SJCRH30 (cell line): ENCODE measurements at regions not wholly inside any gene's neighbourhood (a gene's known extent, or its start where the extent isn't known, plus 50 kb on each side); places are given as distances from the start of the nearest gene placed in this dataset.
A peak's percentile ranks its signal among the peaks of the same experiment; 100 is the strongest.
"Not testable (repeated sequence)": the region's sequence is repeated elsewhere in the genome, so short reads cannot be mapped to it uniquely, and the experiment has no call there.

Experiments used
- DNase-seq, 2 experiments: peaks; one replicate each; pipeline ENCODE4 v3.0.0-alpha.2; 2015 to 2020
- H3K27ac ChIP-seq: fragments of 250-450 bp; sonication (Bioruptor Pico); 2 replicates; pipeline ENCODE4 v1.5.1; 2020; ENCODE audit warnings: mild to moderate bottlenecking, moderate library complexity
- H3K27me3 ChIP-seq: fragments of 250-450 bp; sonication (Bioruptor Pico); 2 replicates; pipeline ENCODE4 v1.5.1; 2020; ENCODE audit warnings: mild to moderate bottlenecking, moderate library complexity
- H3K36me3 ChIP-seq: fragments of 250-450 bp; sonication (Bioruptor Pico); 2 replicates; pipeline ENCODE4 v1.5.1; 2020; ENCODE audit warnings: mild to moderate bottlenecking, moderate library complexity
- H3K4me1 ChIP-seq: fragments of 250-450 bp; sonication (Bioruptor Pico); 2 replicates; pipeline ENCODE4 v1.5.1; 2020; ENCODE audit warnings: mild to moderate bottlenecking, moderate library complexity
- H3K4me3 ChIP-seq: fragments of 250-450 bp; sonication (Bioruptor Pico); 2 replicates; pipeline ENCODE4 v1.5.1; 2020; ENCODE audit warnings: mild to moderate bottlenecking, moderate library complexity
- H3K9me3 ChIP-seq: fragments of 250-450 bp; sonication (Bioruptor Pico); replicated peaks from 2 replicates; pipeline ENCODE4 v1.5.1; 2020; ENCODE audit warnings: mild to moderate bottlenecking, moderate library complexity

DNA sequence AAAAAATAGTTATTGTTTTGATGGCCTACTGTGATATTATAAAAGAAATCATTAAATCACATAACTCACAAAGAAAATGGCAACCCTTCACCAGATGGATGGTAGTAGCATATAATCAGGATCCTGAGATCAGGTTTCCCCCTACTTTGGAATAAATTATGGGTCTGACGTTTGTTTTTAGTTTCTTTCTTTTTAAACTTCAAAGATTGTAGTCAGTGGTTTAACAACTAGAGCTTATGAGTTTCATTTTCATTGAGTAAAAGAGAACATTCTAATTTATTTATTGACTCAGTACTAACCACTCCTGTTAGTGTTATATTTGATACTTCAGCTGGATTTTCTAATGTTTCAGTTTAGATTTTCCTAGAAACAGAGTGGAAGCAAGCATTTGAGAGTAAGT lies 218.0 kb upstream of the PCSK5 start:
- H3K4me1 ChIP-seq: peaks cover 5% of the 10 kb centered on the region; the same call in 1 of the 2 replicates
- no peaks in the 10 kb centered on the region for H3K36me3 ChIP-seq
- no peak overlapping the region for H3K27ac ChIP-seq
- H3K27me3 ChIP-seq: no peaks in the 10 kb centered on the region
- no peaks in the 10 kb centered on the region for H3K9me3 ChIP-seq
- no peak for DNase-seq
- no peak overlapping the region for H3K4me3 ChIP-seq

DNA sequence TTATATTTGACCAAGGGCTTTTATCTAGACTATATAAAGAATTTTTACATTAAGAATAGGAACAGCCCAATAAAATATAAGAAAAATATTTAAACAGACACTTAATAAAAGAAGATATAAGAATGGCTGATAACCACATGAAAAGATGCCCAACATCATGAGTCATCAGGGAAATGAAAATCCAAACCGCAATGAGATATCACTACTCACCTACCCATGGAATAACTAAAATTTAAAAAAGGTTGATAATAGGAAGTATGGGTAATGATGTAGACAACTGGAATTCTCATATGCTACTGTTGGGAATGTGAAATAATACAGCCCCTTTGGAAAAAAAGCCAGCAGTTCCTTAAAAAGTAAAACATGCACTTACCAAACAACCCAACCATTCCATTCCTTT lies 206.9 kb upstream of the PCSK5 start:
- Histone ChIP-seq H3K4me1 (no peaks in the 10 kb centered on the region), H3K27me3 (no peaks in the 10 kb centered on the region), H3K4me3 (no peak overlapping the region), H3K27ac (no peak overlapping the region), H3K9me3 (no peaks in the 10 kb centered on the region), H3K36me3 (no peaks in the 10 kb centered on the region)
- no peak for DNase-seq

- no peaks in the 10 kb centered on the region for H3K4me1 ChIP-seq
- H3K27me3 ChIP-seq: no peaks in the 10 kb centered on the region
- H3K4me3 ChIP-seq: no peak overlapping the region
- H3K27ac ChIP-seq: no peak overlapping the region
- no peaks in the 10 kb centered on the region for H3K36me3 ChIP-seq
- H3K9me3 ChIP-seq: no peaks in the 10 kb centered on the region
- DNase-seq: peak in 1 of 2 experiments; percentile 5
Observed at GRCh38 chr9:75685062-75685461, 205.4 kb upstream of the PCSK5 start.

- no peaks in the 10 kb centered on the region for H3K9me3 ChIP-seq
- H3K4me1 ChIP-seq: no peaks in the 10 kb centered on the region
- no peak overlapping the region for H3K27ac ChIP-seq
- no peak for DNase-seq
- no peak overlapping the region for H3K4me3 ChIP-seq
- no peaks in the 10 kb centered on the region for H3K27me3 ChIP-seq
- no peaks in the 10 kb centered on the region for H3K36me3 ChIP-seq
Observed at GRCh38 chr9:75687359-75687953, 203.0 kb upstream of the PCSK5 start.

DNA sequence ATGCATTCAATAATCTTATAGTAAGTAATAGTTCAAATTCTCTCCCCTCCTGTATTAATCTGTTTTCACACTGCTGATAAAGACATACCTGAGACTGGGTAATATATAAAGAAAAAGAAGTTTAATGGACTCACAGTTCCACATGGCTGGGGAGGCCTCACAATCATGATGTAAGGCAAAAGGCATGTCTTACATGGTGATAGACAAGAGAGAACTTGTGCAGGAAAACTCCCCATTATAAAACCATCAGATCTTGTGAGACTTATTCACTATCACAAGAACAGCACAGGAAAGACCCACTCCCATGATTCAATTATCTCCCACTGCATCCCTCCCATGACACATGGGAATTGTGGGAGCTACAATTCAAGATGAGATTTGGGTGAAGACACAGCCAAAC lies 199.9 kb upstream of the PCSK5 start:
- not testable (repeated sequence) for H3K9me3 ChIP-seq, H3K4me1 ChIP-seq, H3K27ac ChIP-seq, DNase-seq, H3K36me3 ChIP-seq, H3K4me3 ChIP-seq, H3K27me3 ChIP-seq

DNA sequence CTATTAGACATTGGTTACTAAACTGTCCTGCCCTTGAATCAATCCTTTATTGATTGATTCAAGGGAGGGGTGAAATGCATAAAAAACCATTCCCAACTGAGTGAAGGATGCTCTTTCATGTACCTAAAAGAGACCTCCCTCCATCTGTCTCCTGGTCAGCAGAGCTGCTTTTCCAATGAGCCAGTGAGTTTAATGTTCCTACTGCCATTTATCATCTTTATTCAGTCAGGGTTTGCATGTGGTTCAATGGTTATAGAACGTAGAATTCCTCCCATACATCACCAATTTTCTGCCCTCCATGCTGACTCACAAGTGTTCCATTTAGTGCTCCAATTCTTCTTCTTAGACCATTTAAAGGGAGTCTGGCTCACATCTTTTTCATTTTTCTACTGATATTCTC lies 199.1 kb upstream of the PCSK5 start:
- H3K36me3 ChIP-seq: no peaks in the 10 kb centered on the region
- no peaks in the 10 kb centered on the region for H3K9me3 ChIP-seq
- no peak for DNase-seq
- H3K4me3 ChIP-seq: no peak overlapping the region
- no peak overlapping the region for H3K27ac ChIP-seq
- H3K27me3 ChIP-seq: no peaks in the 10 kb centered on the region
- no peaks in the 10 kb centered on the region for H3K4me1 ChIP-seq

DNA sequence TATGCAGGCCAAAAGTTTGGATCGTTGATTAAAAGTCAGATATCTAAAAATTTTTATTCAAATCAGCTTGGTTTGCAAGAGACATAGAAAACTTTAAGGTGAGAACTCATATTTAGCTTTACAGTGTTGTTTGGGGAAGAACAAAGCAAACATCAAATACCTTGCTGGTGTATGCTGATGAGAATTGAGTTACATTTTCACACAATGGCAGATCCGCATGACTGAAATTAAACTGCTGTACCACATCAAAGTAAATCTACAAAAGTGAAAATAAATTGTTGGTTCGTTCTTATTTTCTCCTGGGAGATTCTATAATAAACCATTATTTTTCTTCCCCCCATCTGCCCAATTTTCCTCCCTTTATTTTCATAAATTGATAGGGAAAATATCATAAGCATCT lies 198.2 kb upstream of the PCSK5 start:
- H3K27me3 ChIP-seq: no peaks in the 10 kb centered on the region
- no peaks in the 10 kb centered on the region for H3K9me3 ChIP-seq
- H3K4me3 ChIP-seq: no peak overlapping the region
- no peak overlapping the region for H3K27ac ChIP-seq
- H3K4me1 ChIP-seq: no peaks in the 10 kb centered on the region
- no peak for DNase-seq
- no peaks in the 10 kb centered on the region for H3K36me3 ChIP-seq

DNA sequence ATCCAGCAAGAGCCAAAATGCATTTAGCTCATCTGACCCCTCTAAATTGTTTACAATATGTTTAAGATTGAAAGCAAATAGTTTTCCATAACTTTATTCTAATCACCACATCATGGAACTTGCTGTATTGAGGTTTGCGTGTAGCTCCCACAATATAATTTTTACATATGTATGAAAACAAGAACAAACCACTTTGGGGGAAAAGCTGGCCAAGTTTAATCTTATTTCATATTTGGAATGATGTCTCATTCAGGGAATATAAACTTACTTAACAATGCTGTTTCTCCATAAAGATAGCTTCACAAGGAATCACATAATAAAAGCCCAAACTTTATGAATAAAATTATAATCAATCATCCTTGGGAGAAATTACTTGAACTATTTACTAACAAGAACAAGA lies 194.6 kb upstream of the PCSK5 start:
- Histone ChIP-seq H3K27me3 (no peaks in the 10 kb centered on the region), H3K27ac (no peak overlapping the region), H3K36me3 (no peaks in the 10 kb centered on the region), H3K4me3 (no peak overlapping the region), H3K9me3 (no peaks in the 10 kb centered on the region), H3K4me1 (no peaks in the 10 kb centered on the region)
- DNase-seq: no peak

GRCh38 chr9:75699017-75699416 lies 191.5 kb upstream of the PCSK5 start:
- no peak for DNase-seq
- Histone ChIP-seq H3K9me3 (no peaks in the 10 kb centered on the region), H3K4me3 (no peak overlapping the region)

GRCh38 chr9:75699625-75700251 lies 190.7 kb upstream of the PCSK5 start:
- no peaks in the 10 kb centered on the region for H3K27me3 ChIP-seq
- H3K36me3 ChIP-seq: no peaks in the 10 kb centered on the region
- no peaks in the 10 kb centered on the region for H3K9me3 ChIP-seq
- H3K4me1 ChIP-seq: no peaks in the 10 kb centered on the region
- no peak for DNase-seq
- H3K4me3 ChIP-seq: no peak overlapping the region
- no peak overlapping the region for H3K27ac ChIP-seq

More at GRCh38 chr9:75699017-75699416, 191.5 kb upstream of the PCSK5 start:
- Histone ChIP-seq H3K27me3 (no peaks in the 10 kb centered on the region), H3K4me1 (no peaks in the 10 kb centered on the region), H3K36me3 (no peaks in the 10 kb centered on the region), H3K27ac (no peak overlapping the region)

GRCh38 chr9:75700252-75700640 lies 190.2 kb upstream of the PCSK5 start:
- Histone ChIP-seq H3K27me3 (no peaks in the 10 kb centered on the region), H3K36me3 (no peaks in the 10 kb centered on the region), H3K4me1 (no peaks in the 10 kb centered on the region), H3K9me3 (no peaks in the 10 kb centered on the region), H3K4me3 (no peak overlapping the region), H3K27ac (no peak overlapping the region)
- no peak for DNase-seq

GRCh38 chr9:75707191-75707590 lies 183.3 kb upstream of the PCSK5 start:
- H3K9me3 ChIP-seq: no peaks in the 10 kb centered on the region
- H3K27ac ChIP-seq: no peak overlapping the region
- H3K36me3 ChIP-seq: no peaks in the 10 kb centered on the region
- H3K4me1 ChIP-seq: no peaks in the 10 kb centered on the region
- H3K27me3 ChIP-seq: no peaks in the 10 kb centered on the region
- DNase-seq: no peak
- no peak overlapping the region for H3K4me3 ChIP-seq

DNA sequence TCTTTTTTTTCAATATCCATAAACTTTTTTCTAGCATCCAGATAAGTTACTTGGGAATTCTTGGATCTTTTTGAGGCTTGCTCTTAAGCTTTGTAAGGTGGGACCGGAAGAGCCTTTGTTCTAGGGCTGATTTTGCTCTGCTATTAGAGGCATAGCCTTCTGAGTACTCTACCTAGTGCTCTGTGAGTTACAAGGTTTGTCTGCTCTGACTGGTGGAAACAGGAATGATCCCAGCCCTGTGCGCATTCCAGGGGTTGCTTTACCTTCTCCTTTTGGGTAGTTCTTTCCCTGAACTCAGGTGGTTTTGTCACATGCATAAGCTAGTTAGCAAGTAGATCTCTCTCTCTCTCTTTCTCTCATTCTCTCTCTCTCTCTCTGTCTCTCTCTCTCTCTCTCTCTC lies 180.8 kb upstream of the PCSK5 start:
- H3K4me3 ChIP-seq: no peak overlapping the region
- H3K36me3 ChIP-seq: no peaks in the 10 kb centered on the region
- no peaks in the 10 kb centered on the region for H3K4me1 ChIP-seq
- no peak for DNase-seq
- H3K9me3 ChIP-seq: no peaks in the 10 kb centered on the region
- no peak overlapping the region for H3K27ac ChIP-seq
- no peaks in the 10 kb centered on the region for H3K27me3 ChIP-seq

DNA sequence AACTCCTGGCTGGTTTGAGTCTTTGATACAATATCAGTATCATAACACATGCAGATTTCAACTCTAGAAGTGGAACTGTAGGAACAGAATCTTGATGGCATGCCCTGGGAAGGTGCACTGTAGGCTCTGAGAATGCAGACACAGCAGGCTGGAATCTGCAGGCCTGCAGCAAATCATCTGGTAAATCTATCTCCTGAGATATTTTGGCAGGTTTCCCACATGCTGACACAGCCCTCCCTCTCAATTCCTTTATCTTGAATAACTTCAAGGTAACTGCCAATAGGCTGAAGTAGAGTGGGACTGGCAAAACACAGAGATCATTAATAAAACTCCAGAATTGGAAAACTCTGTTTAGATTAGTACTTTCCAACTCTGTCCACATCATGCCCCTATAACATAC lies 177.8 kb upstream of the PCSK5 start:
- no peak overlapping the region for H3K4me3 ChIP-seq
- H3K36me3 ChIP-seq: no peaks in the 10 kb centered on the region
- no peaks in the 10 kb centered on the region for H3K27me3 ChIP-seq
- no peaks in the 10 kb centered on the region for H3K4me1 ChIP-seq
- no peak for DNase-seq
- no peak overlapping the region for H3K27ac ChIP-seq
- no peaks in the 10 kb centered on the region for H3K9me3 ChIP-seq

DNA sequence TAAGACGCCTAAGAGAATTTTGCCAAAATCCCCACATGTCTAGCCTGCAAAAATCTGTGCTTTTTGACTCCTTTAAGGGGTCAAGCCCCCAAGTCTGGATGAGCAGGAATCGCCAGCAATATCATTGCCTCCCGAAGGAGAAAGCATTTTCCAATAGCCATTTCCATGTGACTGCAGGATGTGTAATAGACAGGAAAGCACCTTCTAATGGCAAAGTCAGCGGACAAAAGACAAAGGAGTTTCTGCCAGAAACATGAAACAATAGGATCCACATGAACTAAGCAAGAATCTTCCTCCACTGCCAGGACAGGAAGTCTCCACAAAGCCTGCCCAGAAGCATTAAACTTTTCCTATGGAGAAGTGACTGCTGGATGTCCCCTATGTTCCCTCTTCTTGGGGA lies 177.1 kb upstream of the PCSK5 start:
- H3K36me3 ChIP-seq: no peaks in the 10 kb centered on the region
- H3K27ac ChIP-seq: no peak overlapping the region
- no peaks in the 10 kb centered on the region for H3K4me1 ChIP-seq

GRCh38 chr9:75715360-75715759 lies 175.1 kb upstream of the PCSK5 start:
- Histone ChIP-seq H3K27me3 (no peaks in the 10 kb centered on the region), H3K4me3 (no peak overlapping the region), H3K27ac (no peak overlapping the region), H3K4me1 (no peaks in the 10 kb centered on the region), H3K36me3 (no peaks in the 10 kb centered on the region), H3K9me3 (no peaks in the 10 kb centered on the region)
- no peak for DNase-seq

More for the DNA sequence above, 177.1 kb upstream of the PCSK5 start:
- Histone ChIP-seq H3K4me3 (no peak overlapping the region), H3K27me3 (no peaks in the 10 kb centered on the region), H3K9me3 (no peaks in the 10 kb centered on the region)
- DNase-seq: no peak
